HG03575 (cell line): ENCODE measurements at regions not wholly inside any gene's neighbourhood (a gene's known extent, or its start where the extent isn't known, plus 50 kb on each side); places are given as distances from the start of the nearest gene placed in this dataset.
"Not testable (repeated sequence)": the region's sequence is repeated elsewhere in the genome, so short reads cannot be mapped to it uniquely, and the experiment has no call there.

Experiments used
- ATAC-seq: cut with Tn5 transposase; IDR thresholded peaks from one replicate; pipeline ENCODE4 v1.9.1; 2021; ENCODE audit not compliant: unreplicated experiment, insufficient number of reproducible peaks, low FRiP score; ENCODE audit errors: extremely low read depth

- ATAC-seq, result not testable (repeated sequence)
Observed at GRCh38 chr19:27708986-27709385, 1504.0 kb downstream of the UQCRFS1 start.

GRCh38 chr19:27707026-27707425 lies 1505.9 kb downstream of the UQCRFS1 start:
- ATAC-seq, result not testable (repeated sequence)

- ATAC-seq, result no peak
Observed at GRCh38 chr19:27705896-27706295, 1507.1 kb downstream of the UQCRFS1 start.

- no peak for ATAC-seq
Observed at GRCh38 chr19:27694361-27695055, 1518.4 kb downstream of the UQCRFS1 start.

- no peak for ATAC-seq
Observed at GRCh38 chr19:27691991-27692390, 1521.0 kb downstream of the UQCRFS1 start.

- no peak for ATAC-seq
Observed at GRCh38 chr19:27689734-27690241, 1523.2 kb downstream of the UQCRFS1 start.

GRCh38 chr19:27684293-27684692 lies 1528.7 kb downstream of the UQCRFS1 start:
- ATAC-seq, result no peak

- no peak for ATAC-seq
Observed at GRCh38 chr19:27681972-27682371, 1531.0 kb downstream of the UQCRFS1 start.

- ATAC-seq, result no peak
Observed at GRCh38 chr19:27679905-27680304, 1533.0 kb downstream of the UQCRFS1 start.

- no peak for ATAC-seq
Observed at GRCh38 chr19:27679399-27679798, 1533.6 kb downstream of the UQCRFS1 start.

- ATAC-seq, result no peak
Observed at GRCh38 chr19:27676877-27677276, 1536.1 kb downstream of the UQCRFS1 start.

GRCh38 chr19:27676334-27676733 lies 1536.6 kb downstream of the UQCRFS1 start:
- no peak for ATAC-seq

- ATAC-seq, result no peak
Observed at GRCh38 chr19:27675771-27676170, 1537.2 kb downstream of the UQCRFS1 start.

GRCh38 chr19:27674701-27675100 lies 1538.2 kb downstream of the UQCRFS1 start:
- no peak for ATAC-seq

GRCh38 chr19:27673986-27674385 lies 1539.0 kb downstream of the UQCRFS1 start:
- no peak for ATAC-seq

- ATAC-seq, result no peak
Observed at GRCh38 chr19:27672309-27673047, 1540.5 kb downstream of the UQCRFS1 start.

- ATAC-seq, result no peak
Observed at GRCh38 chr19:27671876-27672275, 1541.1 kb downstream of the UQCRFS1 start.

- ATAC-seq, result no peak
Observed at GRCh38 chr19:27660428-27660827, 1552.5 kb downstream of the UQCRFS1 start.

- no peak for ATAC-seq
Observed at GRCh38 chr19:27657271-27658051, 1555.5 kb downstream of the UQCRFS1 start.
